H1 (cell line): ENCODE measurements at regions not wholly inside any gene's neighbourhood (a gene's known extent, or its start where the extent isn't known, plus 50 kb on each side); places are given as distances from the start of the nearest gene placed in this dataset.

Experiments
- CHD7 ChIP-seq: fragments of 300-600 bp; sonication (generic); IDR thresholded peaks from 2 replicates; pipeline ENCODE4 v1.7.1; 2012; ENCODE audit warnings: low read length, moderate library complexity, mild to moderate bottlenecking, inconsistent platforms; ENCODE audit not compliant: insufficient replicate concordance

DNA sequence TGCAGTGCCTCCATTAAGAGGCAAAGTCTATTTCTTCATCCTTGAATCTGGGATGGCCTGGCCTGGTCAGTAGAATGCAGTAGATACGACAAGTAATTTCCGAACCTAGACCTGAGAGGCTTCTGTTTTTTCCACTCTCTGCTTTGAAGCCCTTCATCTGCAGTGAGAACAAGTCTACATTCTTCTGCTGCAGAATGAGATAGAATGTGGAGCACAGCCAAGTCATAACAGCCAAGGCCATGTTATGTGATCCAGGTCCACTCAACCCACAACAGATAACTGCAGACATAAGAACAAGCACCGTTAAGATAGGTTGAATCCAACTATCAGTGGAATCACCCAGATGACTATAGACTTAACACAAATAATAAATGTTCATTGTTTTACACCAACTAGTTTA, 1297.7 kb downstream of the C4orf33 start (continued):
- no peak for TF ChIP-seq CHD7
